GM19023 (cell line): ENCODE measurements at regions not wholly inside any gene's neighbourhood (a gene's known extent, or its start where the extent isn't known, plus 50 kb on each side); places are given as distances from the start of the nearest gene placed in this dataset.

ENCODE experiments used
- ATAC-seq: cut with Tn5 transposase; IDR thresholded peaks from one replicate; pipeline ENCODE4 v1.9.1; 2021; ENCODE audit warnings: mild to moderate bottlenecking, moderate library complexity; ENCODE audit not compliant: unreplicated experiment

GRCh38 chr12:77435446-77436091 lies 370.2 kb upstream of the E2F7 start:
- no peak for ATAC-seq

- ATAC-seq: no peak
Observed at GRCh38 chr12:77433799-77434198, 368.4 kb upstream of the E2F7 start.

- ATAC-seq: no peak
Observed at GRCh38 chr12:77429426-77429825, 364.1 kb upstream of the E2F7 start.

- no peak for ATAC-seq
Observed at GRCh38 chr12:77421152-77421551, 355.8 kb upstream of the E2F7 start.

GRCh38 chr12:77409551-77409950 lies 344.2 kb upstream of the E2F7 start:
- no peak for ATAC-seq

GRCh38 chr12:77407931-77408330 lies 342.6 kb upstream of the E2F7 start:
- ATAC-seq: no peak

- no peak for ATAC-seq
Observed at GRCh38 chr12:77406219-77406905, 341.0 kb upstream of the E2F7 start.

- ATAC-seq: no peak
Observed at GRCh38 chr12:77402716-77403115, 337.3 kb upstream of the E2F7 start.

- ATAC-seq: no peak
Observed at GRCh38 chr12:77401770-77402081, 336.4 kb upstream of the E2F7 start.

- no peak for ATAC-seq
Observed at GRCh38 chr12:77401064-77401769, 335.8 kb upstream of the E2F7 start.

GRCh38 chr12:77392467-77393088 lies 327.2 kb upstream of the E2F7 start:
- no peak for ATAC-seq

GRCh38 chr12:77388445-77389265 lies 323.3 kb upstream of the E2F7 start:
- no peak for ATAC-seq

- ATAC-seq: no peak
Observed at GRCh38 chr12:77387671-77388070, 322.3 kb upstream of the E2F7 start.

GRCh38 chr12:77387214-77387613 lies 321.8 kb upstream of the E2F7 start:
- no peak for ATAC-seq

GRCh38 chr12:77384941-77385340 lies 319.6 kb upstream of the E2F7 start:
- no peak for ATAC-seq

GRCh38 chr12:77382096-77382742 lies 316.9 kb upstream of the E2F7 start:
- no peak for ATAC-seq

GRCh38 chr12:77377622-77378021 lies 312.3 kb upstream of the E2F7 start:
- ATAC-seq: no peak

- no peak for ATAC-seq
Observed at GRCh38 chr12:77377116-77377515, 311.7 kb upstream of the E2F7 start.

- ATAC-seq: no peak
Observed at GRCh38 chr12:77374673-77375072, 309.3 kb upstream of the E2F7 start.

GRCh38 chr12:77372494-77372893 lies 307.1 kb upstream of the E2F7 start:
- ATAC-seq: no peak

GRCh38 chr12:77372026-77372425 lies 306.7 kb upstream of the E2F7 start:
- no peak for ATAC-seq
